Upper lobe of left lung (tissue), 4 donors: ENCODE measurements at regions not wholly inside any gene's neighbourhood (a gene's known extent, or its start where the extent isn't known, plus 50 kb on each side); places are given as distances from the start of the nearest gene placed in this dataset.

Experiments
- EP300 ChIP-seq, 4 donors: sonication (generic); formaldehyde crosslinking; IDR thresholded peaks; one replicate each; pipeline ENCODE4 v1.5.1; 2017; ENCODE audit warnings: antibody characterized with exemption in 4 of 4, control low read depth in 2 of 4
- POLR2A ChIP-seq, 4 donors: fragments of 450-650 bp; IDR thresholded peaks; one replicate each; pipeline ENCODE4 v1.5.1; 2016 to 2017; ENCODE audit warnings: antibody characterized with exemption in 4 of 4, mild to moderate bottlenecking in 2 of 4
- POLR2AphosphoS5 ChIP-seq, 2 donors: sonication (generic); formaldehyde crosslinking; IDR thresholded peaks; one replicate each; pipeline ENCODE4 v1.5.1; 2017; ENCODE audit warnings: antibody characterized with exemption in 2 of 2
- TF ChIP-seq, protein P1 (sequence below), 6 experiments: fragments of 450-650 bp in 4 of 6; fragments of 200-600 bp in 2 of 6; sonication (generic) in 2 of 6; IDR thresholded peaks; one replicate each; pipeline ENCODE4 v1.5.1; 2016 to 2019; ENCODE audit warnings: antibody characterized with exemption in 6 of 6

DNA sequence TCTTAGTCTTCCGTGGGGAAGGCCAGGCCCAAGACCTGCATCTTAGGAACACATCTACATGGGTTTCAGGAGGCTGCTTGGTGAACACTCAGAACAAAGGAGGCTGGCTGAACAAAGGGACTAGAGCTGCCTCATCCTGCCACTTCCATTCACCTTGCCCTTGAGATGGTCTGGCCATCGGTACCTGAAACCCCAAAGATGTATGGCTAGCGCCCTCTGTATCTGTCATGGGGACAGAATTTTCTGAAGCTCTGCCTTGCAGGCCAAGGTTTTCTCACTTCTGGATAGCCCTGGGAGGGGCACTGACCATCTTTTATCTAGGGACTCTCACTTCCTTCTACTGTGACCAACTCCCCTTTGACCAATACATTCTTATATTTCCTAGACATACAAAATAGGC, 55.4 kb upstream of the GRIK3 start:
- TF ChIP-seq, protein P1, sequence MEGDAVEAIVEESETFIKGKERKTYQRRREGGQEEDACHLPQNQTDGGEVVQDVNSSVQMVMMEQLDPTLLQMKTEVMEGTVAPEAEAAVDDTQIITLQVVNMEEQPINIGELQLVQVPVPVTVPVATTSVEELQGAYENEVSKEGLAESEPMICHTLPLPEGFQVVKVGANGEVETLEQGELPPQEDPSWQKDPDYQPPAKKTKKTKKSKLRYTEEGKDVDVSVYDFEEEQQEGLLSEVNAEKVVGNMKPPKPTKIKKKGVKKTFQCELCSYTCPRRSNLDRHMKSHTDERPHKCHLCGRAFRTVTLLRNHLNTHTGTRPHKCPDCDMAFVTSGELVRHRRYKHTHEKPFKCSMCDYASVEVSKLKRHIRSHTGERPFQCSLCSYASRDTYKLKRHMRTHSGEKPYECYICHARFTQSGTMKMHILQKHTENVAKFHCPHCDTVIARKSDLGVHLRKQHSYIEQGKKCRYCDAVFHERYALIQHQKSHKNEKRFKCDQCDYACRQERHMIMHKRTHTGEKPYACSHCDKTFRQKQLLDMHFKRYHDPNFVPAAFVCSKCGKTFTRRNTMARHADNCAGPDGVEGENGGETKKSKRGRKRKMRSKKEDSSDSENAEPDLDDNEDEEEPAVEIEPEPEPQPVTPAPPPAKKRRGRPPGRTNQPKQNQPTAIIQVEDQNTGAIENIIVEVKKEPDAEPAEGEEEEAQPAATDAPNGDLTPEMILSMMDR (IDR thresholded peaks at IDR 0.05): no peak
- TF ChIP-seq EP300 (IDR thresholded peaks at IDR 0.05) (no peak), POLR2A (IDR thresholded peaks at IDR 0.05) (no peak), POLR2AphosphoS5 (IDR thresholded peaks at IDR 0.05) (no peak)
